Fibroblast of skin of back (primary cell): ENCODE measurements at regions not wholly inside any gene's neighbourhood (a gene's known extent, or its start where the extent isn't known, plus 50 kb on each side); places are given as distances from the start of the nearest gene placed in this dataset.

Experiments used
- DNase-seq: peaks from one replicate; pipeline ENCODE4 v3.0.0-alpha.2; 2013

GRCh38 chr15:94924057-94924456 is 692.7 kb downstream of the MCTP2 start:
- DNase-seq = no peak

GRCh38 chr15:94924971-94925598 is 693.7 kb downstream of the MCTP2 start:
- DNase-seq = no peak

- no peak for DNase-seq
These were observed 694.3 kb downstream of the MCTP2 start for GRCh38 chr15:94925680-94926079.

- DNase-seq = no peak
These were observed 695.6 kb downstream of the MCTP2 start for GRCh38 chr15:94927003-94927402.

- DNase-seq = no peak
These were observed 697.9 kb downstream of the MCTP2 start for GRCh38 chr15:94929282-94929681.

GRCh38 chr15:94930441-94930840 is 699.1 kb downstream of the MCTP2 start:
- no peak for DNase-seq

- no peak for DNase-seq
These were observed 699.6 kb downstream of the MCTP2 start for GRCh38 chr15:94930960-94931359.

- no peak for DNase-seq
These were observed 703.1 kb downstream of the MCTP2 start for GRCh38 chr15:94934440-94934839.

- DNase-seq = no peak
These were observed 705.9 kb downstream of the MCTP2 start for GRCh38 chr15:94937242-94937641.

GRCh38 chr15:94943888-94944287 is 712.5 kb downstream of the MCTP2 start:
- DNase-seq = no peak

- no peak for DNase-seq
These were observed 720.2 kb downstream of the MCTP2 start for GRCh38 chr15:94951538-94951937.

- DNase-seq = no peak
These were observed 732.6 kb downstream of the MCTP2 start for GRCh38 chr15:94963953-94964352.

GRCh38 chr15:94965593-94965992 is 734.2 kb downstream of the MCTP2 start:
- DNase-seq = no peak

- no peak for DNase-seq
These were observed 736.8 kb downstream of the MCTP2 start for GRCh38 chr15:94968133-94968532.

GRCh38 chr15:94970096-94970495 is 738.7 kb downstream of the MCTP2 start:
- DNase-seq = no peak

GRCh38 chr15:94970802-94971201 is 739.4 kb downstream of the MCTP2 start:
- DNase-seq = no peak

- DNase-seq = no peak
These were observed 741.0 kb downstream of the MCTP2 start for GRCh38 chr15:94972314-94972713.

GRCh38 chr15:94987085-94987484 is 755.7 kb downstream of the MCTP2 start:
- no peak for DNase-seq

GRCh38 chr15:94991718-94992117 is 760.4 kb downstream of the MCTP2 start:
- DNase-seq = no peak

- DNase-seq = no peak
These were observed 778.3 kb downstream of the MCTP2 start for GRCh38 chr15:95009635-95010034.

GRCh38 chr15:95013381-95013780 is 782.0 kb downstream of the MCTP2 start:
- no peak for DNase-seq

GRCh38 chr15:95016511-95017229 is 785.3 kb downstream of the MCTP2 start:
- DNase-seq = no peak

GRCh38 chr15:95017666-95018328 is 786.4 kb downstream of the MCTP2 start:
- DNase-seq = no peak
